ENCODE measurements at regions not wholly inside any gene's neighbourhood (a gene's known extent, or its start where the extent isn't known, plus 50 kb on each side); places are given as distances from the start of the nearest gene placed in this dataset.

DNA sequence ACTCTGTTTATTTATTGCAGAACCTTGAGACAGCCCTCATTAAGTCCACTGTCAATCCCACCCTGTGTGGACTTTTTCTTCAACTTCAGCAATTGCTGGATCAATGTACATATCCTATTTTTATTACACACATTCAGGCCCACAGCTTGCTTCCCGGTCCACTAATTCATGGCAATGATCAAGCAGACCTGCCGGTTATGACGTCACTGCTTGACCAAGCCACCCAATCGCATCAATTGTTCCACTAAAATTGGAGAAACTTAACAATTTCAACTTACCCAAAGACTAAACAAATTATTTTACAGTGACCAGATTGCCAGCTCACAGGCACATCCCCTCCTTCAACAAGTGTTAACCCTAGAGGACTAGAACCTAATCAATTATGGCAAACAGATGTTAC, 240.4 kb upstream of the MAGEB18 start:
- TF ChIP-seq ZNF384 (IDR thresholded peaks at IDR 0.05) (no peak), FOXM1 (IDR thresholded peaks at IDR 0.05; ENCODE audit: borderline replicate concordance) (no peak), BHLHE40 (IDR thresholded peaks at IDR 0.05; ENCODE audit: borderline replicate concordance) (no peak), FOXA1 (IDR thresholded peaks at IDR 0.05) (no peak)

Data from HEK293T (cell line).